Calu3 (cell line): ENCODE measurements at regions not wholly inside any gene's neighbourhood (a gene's known extent, or its start where the extent isn't known, plus 50 kb on each side); places are given as distances from the start of the nearest gene placed in this dataset.

ENCODE experiments used
- BruUV-seq: library from RNA; stranded (reverse); fragments of 400-500 nt; replicated peaks from 2 replicates; lab custom pipeline; 2021; lab: Mats Ljungman, UMichigan
- CTCF ChIA-PET: fragments of 300-600 bp; sonication (Branson Sonifier 250); formaldehyde crosslinking; loops from one replicate; lab custom pipeline; 2022; ENCODE audit warnings: antibody characterized with exemption; lab: Charles Lee
- DNase-seq: peaks from one replicate; pipeline ENCODE4 v3.0.0; 2022
- H3K27ac Mint-ChIP-seq: one replicate; pipeline ENCODE4 v1.8.0; 2022; ENCODE audit warnings: mixed read lengths; ENCODE audit not compliant: unreplicated experiment
- H3K27me3 Mint-ChIP-seq: one replicate; pipeline ENCODE4 v1.8.0; 2022; ENCODE audit warnings: mixed read lengths; ENCODE audit not compliant: unreplicated experiment
- H3K36me3 Mint-ChIP-seq: one replicate; pipeline ENCODE4 v1.8.0; 2022; ENCODE audit warnings: mild to moderate bottlenecking, moderate library complexity, mixed read lengths; ENCODE audit not compliant: insufficient read depth, unreplicated experiment
- H3K4me1 Mint-ChIP-seq: one replicate; pipeline ENCODE4 v1.8.0; 2022; ENCODE audit warnings: mild to moderate bottlenecking, low read depth, mixed read lengths; ENCODE audit not compliant: unreplicated experiment
- H3K4me3 Mint-ChIP-seq: one replicate; pipeline ENCODE4 v1.8.0; 2022; ENCODE audit warnings: mild to moderate bottlenecking, low read depth, moderate library complexity, mixed read lengths; ENCODE audit not compliant: unreplicated experiment
- H3K9me3 Mint-ChIP-seq: one replicate; pipeline ENCODE4 v1.8.0; 2022; ENCODE audit warnings: low read depth, mixed read lengths; ENCODE audit not compliant: unreplicated experiment
- CTCF ChIP-seq: fragments of 200-600 bp; IDR thresholded peaks from one replicate; pipeline ENCODE4 v1.8.0; 2022; ENCODE audit warnings: antibody characterized with exemption; ENCODE audit not compliant: unreplicated experiment
- intact Hi-C: fragments of 100-400 bp; cut with micrococcal nuclease; formaldehyde crosslinking; loops from one replicate; pipeline ENCODE4 v1.10.0; 2022; ENCODE audit not compliant: unreplicated experiment

GRCh38 chr12:65659681-65660080 lies 164.6 kb upstream of the HMGA2 start:
- TF ChIP-seq CTCF = no peak

GRCh38 chr12:65660096-65660495 lies 164.2 kb upstream of the HMGA2 start:
- H3K4me1 Mint-ChIP-seq = peaks cover 55% of the 10 kb centered on the region
- intact Hi-C loops = no loop called here
- H3K9me3 Mint-ChIP-seq = peaks cover 19% of the 10 kb centered on the region
- H3K4me3 Mint-ChIP-seq = no peak overlapping the region
- CTCF ChIA-PET = no interaction called here
- no peak for TF ChIP-seq CTCF
- no peaks in the 10 kb centered on the region for H3K27me3 Mint-ChIP-seq
- H3K36me3 Mint-ChIP-seq = no peaks in the 10 kb centered on the region
- no peak overlapping the region for H3K27ac Mint-ChIP-seq
- no TSS peak for BruUV-seq
- no peak for DNase-seq

More at GRCh38 chr12:65659681-65660080, 164.6 kb upstream of the HMGA2 start:
- no TSS peak for BruUV-seq
- Mint-ChIP-seq H3K27me3 (no peaks in the 10 kb centered on the region), H3K4me3 (no peak overlapping the region), H3K4me1 (peaks cover 59% of the 10 kb centered on the region), H3K9me3 (peaks cover 14% of the 10 kb centered on the region), H3K36me3 (no peaks in the 10 kb centered on the region), H3K27ac (peak overlapping the region; percentile 46)
- intact Hi-C loops = no loop called here
- no peak for DNase-seq
- CTCF ChIA-PET = interaction anchor here (3.6 kb wide), 1 partner anchor 57 kb away, joined by 10 read pairs; no protein-coding TSS in a partner anchor

GRCh38 chr12:65660836-65661235 lies 163.4 kb upstream of the HMGA2 start:
- CTCF ChIA-PET = no interaction called here
- no TSS peak for BruUV-seq
- H3K9me3 Mint-ChIP-seq = peaks cover 23% of the 10 kb centered on the region
- no peak for DNase-seq
- H3K27ac Mint-ChIP-seq = no peak overlapping the region
- H3K4me1 Mint-ChIP-seq = peaks cover 50% of the 10 kb centered on the region
- TF ChIP-seq CTCF = no peak
- no peaks in the 10 kb centered on the region for H3K27me3 Mint-ChIP-seq
- intact Hi-C loops = no loop called here
- no peaks in the 10 kb centered on the region for H3K36me3 Mint-ChIP-seq
- H3K4me3 Mint-ChIP-seq = no peak overlapping the region

- Mint-ChIP-seq H3K9me3 (peaks cover 23% of the 10 kb centered on the region), H3K4me1 (peaks cover 32% of the 10 kb centered on the region), H3K27ac (no peak overlapping the region), H3K27me3 (no peaks in the 10 kb centered on the region), H3K4me3 (no peak overlapping the region), H3K36me3 (no peaks in the 10 kb centered on the region)
- TF ChIP-seq CTCF = no peak
- intact Hi-C loops = no loop called here
- no TSS peak for BruUV-seq
- DNase-seq = no peak
- CTCF ChIA-PET = no interaction called here
Measured at GRCh38 chr12:65662590-65662989, 161.7 kb upstream of the HMGA2 start.
